Natural killer cell (primary cell): ENCODE measurements at regions not wholly inside any gene's neighbourhood (a gene's known extent, or its start where the extent isn't known, plus 50 kb on each side); places are given as distances from the start of the nearest gene placed in this dataset.

Experiments
- ATAC-seq, 3 donors: fragments of 150-1000 bp in 2 of 3; fragments of 200-7000 bp in 1 of 3; cut with Tn5 transposase; 1 replicate in 1 of 3; 2 replicates in 2 of 3; pipeline ENCODE4 v1.10.0; 2021; ENCODE audit warnings: mild to moderate bottlenecking in 2 of 3, moderate library complexity in 2 of 3
- DNase-seq, 2 donors: peaks; one replicate each; pipeline versions ENCODE4 v3.0.0 to v3.0.0-alpha.2; 2013 to 2021; ENCODE audit warnings: mixed read lengths in 1 of 2
- H3K27ac ChIP-seq: one replicate; pipeline ENCODE4 v1.5.1; 2013; ENCODE audit warnings: mild to moderate bottlenecking, low read length
- H3K27me3 ChIP-seq: one replicate; pipeline ENCODE4 v1.6.1; 2013; ENCODE audit warnings: low read length; ENCODE audit not compliant: control insufficient read depth, insufficient read depth
- H3K36me3 ChIP-seq: one replicate; pipeline ENCODE4 v1.6.1; 2013; ENCODE audit warnings: low read length; ENCODE audit not compliant: control insufficient read depth, insufficient read depth
- H3K4me1 ChIP-seq: one replicate; pipeline ENCODE4 v1.6.1; 2013; ENCODE audit warnings: low read length; ENCODE audit not compliant: control insufficient read depth, insufficient read depth
- H3K4me3 ChIP-seq: one replicate; pipeline ENCODE4 v1.5.1; 2013; ENCODE audit warnings: low read length
- H3K9me3 ChIP-seq: one replicate; pipeline ENCODE4 v1.6.1; 2013; ENCODE audit warnings: low read length; ENCODE audit not compliant: control insufficient read depth, insufficient read depth
- H3K27ac Mint-ChIP-seq, 2 donors: one replicate each; pipeline ENCODE4 v1.8.0; 2022; ENCODE audit warnings: mild to moderate bottlenecking in 2 of 2, mixed read lengths in 2 of 2, moderate library complexity in 1 of 2
- H3K27me3 Mint-ChIP-seq, 2 donors: one replicate each; pipeline ENCODE4 v1.8.0; 2022; ENCODE audit warnings: low read depth in 2 of 2, mixed read lengths in 2 of 2
- H3K36me3 Mint-ChIP-seq: one replicate; pipeline ENCODE4 v1.8.0; 2022; ENCODE audit warnings: mixed read lengths
- H3K4me1 Mint-ChIP-seq, 2 donors: one replicate each; pipeline ENCODE4 v1.8.0; 2022; ENCODE audit warnings: mixed read lengths in 2 of 2
- H3K4me3 Mint-ChIP-seq: one replicate; pipeline ENCODE4 v1.8.0; 2022; ENCODE audit warnings: mild to moderate bottlenecking, moderate library complexity, mixed read lengths
- H3K9me3 Mint-ChIP-seq, 2 donors: one replicate each; pipeline ENCODE4 v1.8.0; 2022; ENCODE audit warnings: mixed read lengths in 2 of 2
- WGBS: methylation state at CpG from one replicate; pipeline ENCODE4 v1.1.7; 2013; ENCODE audit warnings: missing lambda C conversion rate; ENCODE audit not compliant: insufficient coverage; 5-methylcytosine and 5-hydroxymethylcytosine counted together
- intact Hi-C: fragments of 100-400 bp; cut with micrococcal nuclease; formaldehyde crosslinking; loops from one replicate; pipeline ENCODE4 v1.14.2; 2022
- TF ChIP-seq, protein P1 (sequence below): fragments of 200-600 bp; IDR thresholded peaks from one replicate; pipeline ENCODE4 v1.8.0; 2022; ENCODE audit warnings: antibody characterized with exemption

DNA sequence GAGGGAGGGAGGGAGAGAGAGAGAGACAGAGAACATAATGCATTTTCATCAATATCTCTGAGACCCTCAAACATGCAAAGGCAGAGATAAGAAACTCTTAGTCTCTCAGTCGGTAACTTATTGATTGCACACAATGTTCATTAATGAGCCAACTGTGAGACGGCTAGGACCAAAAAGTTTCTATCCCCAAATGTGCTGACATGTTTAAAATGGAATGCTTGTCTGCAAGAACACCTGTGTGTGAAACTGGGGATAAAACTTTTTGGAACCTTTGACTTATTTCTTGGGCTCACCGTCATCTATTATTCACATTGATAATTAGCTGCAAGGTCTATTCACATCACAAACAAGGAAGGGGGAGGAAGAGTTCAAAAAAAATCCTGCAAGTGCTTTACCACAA, 477.9 kb downstream of the STIM2 start:
- H3K4me1 Mint-ChIP-seq = no peaks in the 10 kb centered on the region
- ATAC-seq (no peak), DNase-seq (no peak)
- intact Hi-C loops = no loop called here
- H3K27ac Mint-ChIP-seq = no peak overlapping the region
- Histone ChIP-seq H3K4me1 (no peaks in the 10 kb centered on the region), H3K27me3 (no peaks in the 10 kb centered on the region), H3K9me3 (no peaks in the 10 kb centered on the region), H3K27ac (no peak overlapping the region), H3K4me3 (no peak overlapping the region), H3K36me3 (no peaks in the 10 kb centered on the region)
- no peaks in the 10 kb centered on the region for H3K36me3 Mint-ChIP-seq
- TF ChIP-seq, protein P1, sequence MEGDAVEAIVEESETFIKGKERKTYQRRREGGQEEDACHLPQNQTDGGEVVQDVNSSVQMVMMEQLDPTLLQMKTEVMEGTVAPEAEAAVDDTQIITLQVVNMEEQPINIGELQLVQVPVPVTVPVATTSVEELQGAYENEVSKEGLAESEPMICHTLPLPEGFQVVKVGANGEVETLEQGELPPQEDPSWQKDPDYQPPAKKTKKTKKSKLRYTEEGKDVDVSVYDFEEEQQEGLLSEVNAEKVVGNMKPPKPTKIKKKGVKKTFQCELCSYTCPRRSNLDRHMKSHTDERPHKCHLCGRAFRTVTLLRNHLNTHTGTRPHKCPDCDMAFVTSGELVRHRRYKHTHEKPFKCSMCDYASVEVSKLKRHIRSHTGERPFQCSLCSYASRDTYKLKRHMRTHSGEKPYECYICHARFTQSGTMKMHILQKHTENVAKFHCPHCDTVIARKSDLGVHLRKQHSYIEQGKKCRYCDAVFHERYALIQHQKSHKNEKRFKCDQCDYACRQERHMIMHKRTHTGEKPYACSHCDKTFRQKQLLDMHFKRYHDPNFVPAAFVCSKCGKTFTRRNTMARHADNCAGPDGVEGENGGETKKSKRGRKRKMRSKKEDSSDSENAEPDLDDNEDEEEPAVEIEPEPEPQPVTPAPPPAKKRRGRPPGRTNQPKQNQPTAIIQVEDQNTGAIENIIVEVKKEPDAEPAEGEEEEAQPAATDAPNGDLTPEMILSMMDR = no peak
- no peaks in the 10 kb centered on the region for H3K9me3 Mint-ChIP-seq
- H3K27me3 Mint-ChIP-seq = no peaks in the 10 kb centered on the region
- 84% methylated on average over 2 of the region's 3 CpGs for WGBS
- H3K4me3 Mint-ChIP-seq = no peak overlapping the region

DNA sequence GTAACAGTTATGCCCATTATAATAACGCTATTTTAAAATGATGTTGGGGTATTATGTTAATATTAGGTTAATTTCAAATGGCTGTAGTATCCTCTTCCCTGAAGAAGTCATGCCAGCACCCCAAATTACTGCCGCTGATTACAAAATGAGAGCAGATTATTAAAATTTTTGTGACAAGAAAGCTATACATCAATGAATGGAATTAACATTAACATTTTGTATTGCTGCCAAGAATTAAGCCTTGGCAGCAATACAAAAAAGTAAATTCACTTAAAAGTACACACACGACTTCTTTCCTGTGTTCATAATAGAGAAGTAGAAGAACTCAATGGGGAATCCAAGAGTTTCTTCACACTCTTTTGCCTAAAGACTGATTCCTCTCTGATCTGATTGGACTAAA, 482.8 kb downstream of the STIM2 start:
- Mint-ChIP-seq H3K4me1 (no peaks in the 10 kb centered on the region), H3K36me3 (no peaks in the 10 kb centered on the region), H3K27me3 (no peaks in the 10 kb centered on the region), H3K4me3 (no peak overlapping the region), H3K9me3 (peaks cover 0 to 2% of the 10 kb centered on the region in 2 donors), H3K27ac (no peak overlapping the region)
- intact Hi-C loops = no loop called here
- no peaks in the 10 kb centered on the region for H3K27me3 ChIP-seq
- no peak for ATAC-seq
- H3K9me3 ChIP-seq = no peaks in the 10 kb centered on the region
- H3K4me3 ChIP-seq = no peak overlapping the region
- no peaks in the 10 kb centered on the region for H3K36me3 ChIP-seq
- DNase-seq = no peak
- TF ChIP-seq, protein P1 = no peak
- WGBS = 83% methylated on average over 1 of the region's 3 CpGs
- no peaks in the 10 kb centered on the region for H3K4me1 ChIP-seq
- no peak overlapping the region for H3K27ac ChIP-seq

DNA sequence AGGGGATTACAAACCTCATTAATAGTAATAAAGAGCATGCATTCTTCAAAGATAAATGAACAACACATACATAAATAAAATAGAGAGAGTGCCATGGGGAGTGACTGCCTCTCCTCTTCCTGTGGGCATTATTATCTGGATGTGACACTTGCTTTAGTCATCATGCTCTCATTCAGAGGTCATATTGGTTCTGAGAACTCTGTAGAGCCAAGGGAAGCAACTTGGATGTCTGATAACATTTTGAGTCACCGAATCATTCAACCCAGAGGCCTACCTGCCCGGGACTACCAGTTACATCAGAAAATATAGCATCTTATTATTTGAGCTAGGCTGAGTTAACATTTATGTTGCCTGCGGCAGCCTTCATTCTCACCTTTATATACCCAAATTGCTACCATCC, 489.5 kb downstream of the STIM2 start:
- Histone ChIP-seq H3K36me3 (no peaks in the 10 kb centered on the region), H3K9me3 (no peaks in the 10 kb centered on the region), H3K27me3 (no peaks in the 10 kb centered on the region), H3K27ac (no peak overlapping the region), H3K4me1 (no peaks in the 10 kb centered on the region), H3K4me3 (no peak overlapping the region)
- ATAC-seq = no peak
- Mint-ChIP-seq H3K4me1 (no peaks in the 10 kb centered on the region), H3K9me3 (peaks cover 0 to 6% of the 10 kb centered on the region in 2 donors), H3K27ac (no peak overlapping the region), H3K27me3 (no peaks in the 10 kb centered on the region), H3K4me3 (no peak overlapping the region), H3K36me3 (no peaks in the 10 kb centered on the region)
- 82% methylated on average over 3 of the region's 3 CpGs for WGBS
- no peak for DNase-seq
- TF ChIP-seq, protein P1 = no peak
- intact Hi-C loops = no loop called here

DNA sequence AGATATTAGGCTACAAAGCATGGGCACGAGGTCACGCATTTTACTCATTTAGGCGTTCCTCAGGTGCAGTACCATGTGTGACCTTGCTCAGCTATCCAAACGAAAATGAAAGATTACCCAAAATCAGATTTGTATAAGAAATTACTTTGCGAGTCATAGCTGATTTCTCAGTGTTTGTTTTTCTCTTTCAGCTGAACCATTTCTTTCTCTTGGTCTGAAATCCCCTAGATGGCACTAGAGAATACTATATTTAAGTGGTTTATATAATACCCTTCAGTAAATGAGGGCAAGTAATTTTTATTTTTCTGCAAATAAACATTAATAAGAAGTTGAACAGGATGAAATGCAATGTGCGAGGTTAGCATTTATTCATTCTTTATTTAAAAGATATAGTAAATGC, 496.6 kb downstream of the STIM2 start:
- Histone ChIP-seq H3K36me3 (no peaks in the 10 kb centered on the region), H3K9me3 (no peaks in the 10 kb centered on the region), H3K27ac (no peak overlapping the region), H3K4me1 (no peaks in the 10 kb centered on the region), H3K27me3 (no peaks in the 10 kb centered on the region), H3K4me3 (no peak overlapping the region)
- Mint-ChIP-seq H3K27ac (no peak overlapping the region), H3K4me3 (no peak overlapping the region), H3K9me3 (no peaks in the 10 kb centered on the region), H3K27me3 (peaks cover 0 to 4% of the 10 kb centered on the region in 2 donors), H3K4me1 (no peaks in the 10 kb centered on the region), H3K36me3 (no peaks in the 10 kb centered on the region)
- ATAC-seq (no peak), DNase-seq (no peak)
- TF ChIP-seq, protein P1 = no peak
- intact Hi-C loops = no loop called here
- WGBS = 75% methylated on average over 5 of the region's 6 CpGs
